ENCODE measurements at regions not wholly inside any gene's neighbourhood (a gene's known extent, or its start where the extent isn't known, plus 50 kb on each side); places are given as distances from the start of the nearest gene placed in this dataset.

DNA sequence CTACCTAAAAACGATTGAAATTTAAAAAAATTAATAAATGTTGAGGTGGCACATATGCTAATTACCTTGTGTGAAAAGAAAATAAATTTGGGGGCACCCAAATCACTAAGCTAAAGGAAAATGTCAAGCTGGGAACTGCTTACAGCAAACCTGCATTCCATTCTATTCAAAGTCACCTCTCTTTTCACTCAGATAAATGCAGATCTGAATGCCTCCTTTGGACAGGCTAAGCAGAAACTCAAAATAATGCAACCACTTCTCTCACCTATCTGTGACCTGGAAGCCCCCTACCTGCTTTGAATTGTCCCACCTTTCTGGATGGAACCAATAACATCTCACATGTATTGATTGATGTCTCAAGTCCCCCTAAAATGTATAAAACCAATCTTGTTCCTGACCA lies 628.7 kb downstream of the AMY1C start:
- TF ChIP-seq POLR2A (IDR thresholded peaks at IDR 0.05; ENCODE audit: low read depth, low read length) = no peak
- TF ChIP-seq HDGF (IDR thresholded peaks at IDR 0.05) = no peak

All from GM12878 (cell line).